ENCODE measurements at regions not wholly inside any gene's neighbourhood (a gene's known extent, or its start where the extent isn't known, plus 50 kb on each side); places are given as distances from the start of the nearest gene placed in this dataset.

GRCh38 chr5:4053136-4053535 is 457.5 kb downstream of the IRX1 start:
- no peak overlapping the region for H3K4me3 ChIP-seq (ENCODE audit: low read length)
- DNase-seq (ENCODE audit: low read depth): no peak
- TF ChIP-seq CTCF (conservative IDR thresholded peaks at IDR 0.05; ENCODE audit: low read length): no peak

- DNase-seq (ENCODE audit: low read depth): no peak
- H3K4me3 ChIP-seq (ENCODE audit: low read length): no peak overlapping the region
- TF ChIP-seq CTCF (conservative IDR thresholded peaks at IDR 0.05; ENCODE audit: low read length): no peak
These were observed 458.5 kb downstream of the IRX1 start for GRCh38 chr5:4054092-4054491.

- H3K4me3 ChIP-seq (ENCODE audit: low read length): no peak overlapping the region
- DNase-seq (ENCODE audit: low read depth): no peak
- no peak for TF ChIP-seq CTCF (conservative IDR thresholded peaks at IDR 0.05; ENCODE audit: low read length)
These were observed 463.3 kb downstream of the IRX1 start for GRCh38 chr5:4058899-4059298.

- no peak for TF ChIP-seq CTCF (conservative IDR thresholded peaks at IDR 0.05; ENCODE audit: low read length)
- no peak overlapping the region for H3K4me3 ChIP-seq (ENCODE audit: low read length)
- DNase-seq (ENCODE audit: low read depth): no peak
These were observed 470.1 kb downstream of the IRX1 start for GRCh38 chr5:4065472-4066320.

GRCh38 chr5:4068171-4068570 is 472.5 kb downstream of the IRX1 start:
- no peak overlapping the region for H3K4me3 ChIP-seq (ENCODE audit: low read length)
- no peak for TF ChIP-seq CTCF (conservative IDR thresholded peaks at IDR 0.05; ENCODE audit: low read length)
- no peak for DNase-seq (ENCODE audit: low read depth)

- no peak overlapping the region for H3K4me3 ChIP-seq (ENCODE audit: low read length)
- DNase-seq (ENCODE audit: low read depth): no peak
- no peak for TF ChIP-seq CTCF (conservative IDR thresholded peaks at IDR 0.05; ENCODE audit: low read length)
These were observed 482.9 kb downstream of the IRX1 start for GRCh38 chr5:4078544-4078943.

GRCh38 chr5:4079831-4080230 is 484.2 kb downstream of the IRX1 start:
- DNase-seq (ENCODE audit: low read depth): no peak
- no peak overlapping the region for H3K4me3 ChIP-seq (ENCODE audit: low read length)
- no peak for TF ChIP-seq CTCF (conservative IDR thresholded peaks at IDR 0.05; ENCODE audit: low read length)

Data from AG10803 (cell line).